ENCODE measurements at regions not wholly inside any gene's neighbourhood (a gene's known extent, or its start where the extent isn't known, plus 50 kb on each side); places are given as distances from the start of the nearest gene placed in this dataset.

GRCh38 chr9:22265534-22265933 lies 181.1 kb upstream of the DMRTA1 start:
- Histone ChIP-seq H3K4me1 (ENCODE audit: insufficient read depth, low read length) (no peaks in the 10 kb centered on the region), H3K79me2 (ENCODE audit: insufficient read depth, low read length) (no peaks in the 10 kb centered on the region), H3K9ac (ENCODE audit: low read length) (no peak overlapping the region), H3K4me3 (ENCODE audit: insufficient read depth, low read depth, low read length) (no peak overlapping the region), H3K9me3 (ENCODE audit: insufficient read depth, low read depth, low read length) (no peaks in the 10 kb centered on the region), H3K4me2 (ENCODE audit: low read length) (no peak overlapping the region), H3K36me3 (ENCODE audit: insufficient read depth, low read length) (no peaks in the 10 kb centered on the region), H3K27me3 (ENCODE audit: insufficient read depth, low read length) (no peaks in the 10 kb centered on the region), H4K20me1 (ENCODE audit: insufficient read depth, low read length) (no peaks in the 10 kb centered on the region), H3K27ac (ENCODE audit: low read depth, low read length) (no peak overlapping the region), H2AFZ (ENCODE audit: low read depth, low read length) (no peak overlapping the region)
- no peak for TF ChIP-seq CTCF (IDR thresholded peaks at IDR 0.05; ENCODE audit: insufficient read depth, low read depth, low read length)
- TF ChIP-seq EZH2 (IDR thresholded peaks at IDR 0.05; ENCODE audit: insufficient read depth, low read length): no peak
- FAIRE-seq: no peak
- H3K9me3 Mint-ChIP-seq (ENCODE audit: unreplicated experiment): peaks cover 9% of the 10 kb centered on the region
- no peak overlapping the region for H3K4me3 Mint-ChIP-seq (ENCODE audit: unreplicated experiment)
- DNase-seq (ENCODE audit: low read depth): no peak
- H3K36me3 Mint-ChIP-seq (ENCODE audit: low read depth, unreplicated experiment): peaks cover 12% of the 10 kb centered on the region
- H3K4me1 Mint-ChIP-seq (ENCODE audit: low read depth, unreplicated experiment): no peaks in the 10 kb centered on the region
- H3K27ac Mint-ChIP-seq (ENCODE audit: unreplicated experiment): no peak overlapping the region
- no peaks in the 10 kb centered on the region for H3K27me3 Mint-ChIP-seq (ENCODE audit: low read depth, unreplicated experiment)

GRCh38 chr9:22274477-22274876 lies 172.1 kb upstream of the DMRTA1 start:
- Histone ChIP-seq H3K36me3 (ENCODE audit: insufficient read depth, low read length) (no peaks in the 10 kb centered on the region), H3K4me3 (ENCODE audit: insufficient read depth, low read depth, low read length) (no peak overlapping the region), H3K27ac (ENCODE audit: low read depth, low read length) (no peak overlapping the region), H3K9me3 (ENCODE audit: insufficient read depth, low read depth, low read length) (no peaks in the 10 kb centered on the region), H2AFZ (ENCODE audit: low read depth, low read length) (no peak overlapping the region), H3K9ac (ENCODE audit: low read length) (no peak overlapping the region), H3K4me2 (ENCODE audit: low read length) (no peak overlapping the region), H3K79me2 (ENCODE audit: insufficient read depth, low read length) (no peaks in the 10 kb centered on the region), H3K4me1 (ENCODE audit: insufficient read depth, low read length) (no peaks in the 10 kb centered on the region), H3K27me3 (ENCODE audit: insufficient read depth, low read length) (no peaks in the 10 kb centered on the region), H4K20me1 (ENCODE audit: insufficient read depth, low read length) (no peaks in the 10 kb centered on the region)
- Mint-ChIP-seq H3K27ac (ENCODE audit: unreplicated experiment) (no peak overlapping the region), H3K4me3 (ENCODE audit: unreplicated experiment) (no peak overlapping the region), H3K9me3 (ENCODE audit: unreplicated experiment) (peaks cover 3% of the 10 kb centered on the region), H3K4me1 (ENCODE audit: low read depth, unreplicated experiment) (peaks cover 16% of the 10 kb centered on the region), H3K27me3 (ENCODE audit: low read depth, unreplicated experiment) (no peaks in the 10 kb centered on the region), H3K36me3 (ENCODE audit: low read depth, unreplicated experiment) (peaks cover 8% of the 10 kb centered on the region)
- FAIRE-seq: no peak
- TF ChIP-seq CTCF (IDR thresholded peaks at IDR 0.05; ENCODE audit: insufficient read depth, low read depth, low read length): no peak
- no peak for TF ChIP-seq EZH2 (IDR thresholded peaks at IDR 0.05; ENCODE audit: insufficient read depth, low read length)
- no peak for DNase-seq (ENCODE audit: low read depth)

- no peaks in the 10 kb centered on the region for H3K4me1 ChIP-seq (ENCODE audit: insufficient read depth, low read length)
- no peaks in the 10 kb centered on the region for H3K36me3 ChIP-seq (ENCODE audit: insufficient read depth, low read length)
- H3K79me2 ChIP-seq (ENCODE audit: insufficient read depth, low read length): no peaks in the 10 kb centered on the region
- no peak overlapping the region for H3K4me3 Mint-ChIP-seq (ENCODE audit: unreplicated experiment)
- no peaks in the 10 kb centered on the region for H3K9me3 ChIP-seq (ENCODE audit: insufficient read depth, low read depth, low read length)
- no peaks in the 10 kb centered on the region for H3K27me3 Mint-ChIP-seq (ENCODE audit: low read depth, unreplicated experiment)
- H3K9me3 Mint-ChIP-seq (ENCODE audit: unreplicated experiment): peaks cover 1% of the 10 kb centered on the region
- H3K4me3 ChIP-seq (ENCODE audit: insufficient read depth, low read depth, low read length): no peak overlapping the region
- DNase-seq (ENCODE audit: low read depth) (peak; percentile 43), FAIRE-seq (no peak)
- H3K36me3 Mint-ChIP-seq (ENCODE audit: low read depth, unreplicated experiment): peaks cover 6% of the 10 kb centered on the region
- H4K20me1 ChIP-seq (ENCODE audit: insufficient read depth, low read length): no peaks in the 10 kb centered on the region
- no peak overlapping the region for H3K9ac ChIP-seq (ENCODE audit: low read length)
- H3K27ac Mint-ChIP-seq (ENCODE audit: unreplicated experiment): peak overlapping the region; percentile 9
- no peaks in the 10 kb centered on the region for H3K27me3 ChIP-seq (ENCODE audit: insufficient read depth, low read length)
- TF ChIP-seq EZH2 (IDR thresholded peaks at IDR 0.05; ENCODE audit: insufficient read depth, low read length): no peak
- no peak for TF ChIP-seq CTCF (IDR thresholded peaks at IDR 0.05; ENCODE audit: insufficient read depth, low read depth, low read length)
- H2AFZ ChIP-seq (ENCODE audit: low read depth, low read length): no peak overlapping the region
- no peak overlapping the region for H3K27ac ChIP-seq (ENCODE audit: low read depth, low read length)
- no peak overlapping the region for H3K4me2 ChIP-seq (ENCODE audit: low read length)
- peaks cover 23% of the 10 kb centered on the region for H3K4me1 Mint-ChIP-seq (ENCODE audit: low read depth, unreplicated experiment)
These were observed 168.2 kb upstream of the DMRTA1 start for GRCh38 chr9:22278426-22278825.

Data from astrocyte (in vitro differentiated cells and primary cell).